ENCODE measurements at regions not wholly inside any gene's neighbourhood (a gene's known extent, or its start where the extent isn't known, plus 50 kb on each side); places are given as distances from the start of the nearest gene placed in this dataset.

GRCh38 chr13:58964048-58964447, 1199.7 kb downstream of the DIAPH3 start:
- TF ChIP-seq, protein P1, sequence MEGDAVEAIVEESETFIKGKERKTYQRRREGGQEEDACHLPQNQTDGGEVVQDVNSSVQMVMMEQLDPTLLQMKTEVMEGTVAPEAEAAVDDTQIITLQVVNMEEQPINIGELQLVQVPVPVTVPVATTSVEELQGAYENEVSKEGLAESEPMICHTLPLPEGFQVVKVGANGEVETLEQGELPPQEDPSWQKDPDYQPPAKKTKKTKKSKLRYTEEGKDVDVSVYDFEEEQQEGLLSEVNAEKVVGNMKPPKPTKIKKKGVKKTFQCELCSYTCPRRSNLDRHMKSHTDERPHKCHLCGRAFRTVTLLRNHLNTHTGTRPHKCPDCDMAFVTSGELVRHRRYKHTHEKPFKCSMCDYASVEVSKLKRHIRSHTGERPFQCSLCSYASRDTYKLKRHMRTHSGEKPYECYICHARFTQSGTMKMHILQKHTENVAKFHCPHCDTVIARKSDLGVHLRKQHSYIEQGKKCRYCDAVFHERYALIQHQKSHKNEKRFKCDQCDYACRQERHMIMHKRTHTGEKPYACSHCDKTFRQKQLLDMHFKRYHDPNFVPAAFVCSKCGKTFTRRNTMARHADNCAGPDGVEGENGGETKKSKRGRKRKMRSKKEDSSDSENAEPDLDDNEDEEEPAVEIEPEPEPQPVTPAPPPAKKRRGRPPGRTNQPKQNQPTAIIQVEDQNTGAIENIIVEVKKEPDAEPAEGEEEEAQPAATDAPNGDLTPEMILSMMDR (IDR thresholded peaks at IDR 0.05), result no peak
- no peak for TF ChIP-seq EZH2 (IDR thresholded peaks at IDR 0.05; ENCODE audit: borderline replicate concordance, insufficient read depth, low read depth, low read length, poor library complexity, severe bottlenecking)
